MM.1S (cell line): ENCODE measurements at regions not wholly inside any gene's neighbourhood (a gene's known extent, or its start where the extent isn't known, plus 50 kb on each side); places are given as distances from the start of the nearest gene placed in this dataset.

ENCODE experiments used
- DNase-seq: peaks from one replicate; pipeline ENCODE4 v3.0.0-alpha.2; 2015
- H2AFZ ChIP-seq: fragments of 300-600 bp; sonication (generic); 2 replicates; pipeline ENCODE4 v1.6.0; 2016; ENCODE audit warnings: antibody characterized with exemption, low read length
- H3F3A ChIP-seq: fragments of 300-600 bp; sonication (generic); 2 replicates; pipeline ENCODE4 v1.6.1; 2016; ENCODE audit warnings: mild to moderate bottlenecking, antibody characterized with exemption, low read length, moderate library complexity, mixed read lengths; ENCODE audit not compliant: insufficient read depth
- H3K27ac ChIP-seq: fragments of 300-600 bp; sonication (generic); 2 replicates; pipeline ENCODE4 v1.5.1; 2016; ENCODE audit warnings: mild to moderate bottlenecking, low read length
- H3K27me3 ChIP-seq: fragments of 300-600 bp; sonication (generic); replicated peaks from 2 replicates; pipeline ENCODE4 v1.6.0; 2016; ENCODE audit warnings: low read length; ENCODE audit not compliant: insufficient read depth
- H3K36me3 ChIP-seq: fragments of 300-600 bp; sonication (generic); replicated peaks from 2 replicates; pipeline ENCODE4 v1.6.1; 2016; ENCODE audit warnings: mild to moderate bottlenecking, low read length, mixed read lengths; ENCODE audit not compliant: insufficient read depth
- H3K4me1 ChIP-seq: fragments of 300-600 bp; sonication (generic); 2 replicates; pipeline ENCODE4 v1.6.1; 2016; ENCODE audit warnings: low read length, mixed read lengths
- H3K4me2 ChIP-seq: fragments of 300-600 bp; sonication (generic); 2 replicates; pipeline ENCODE4 v1.6.0; 2016; ENCODE audit warnings: low read depth, low read length
- H3K4me3 ChIP-seq: fragments of 300-600 bp; sonication (generic); 2 replicates; pipeline ENCODE4 v1.5.1; 2016; ENCODE audit warnings: low read length, mixed read lengths
- H3K79me2 ChIP-seq: fragments of 300-600 bp; sonication (generic); 2 replicates; pipeline ENCODE4 v1.6.1; 2016; ENCODE audit warnings: mixed run types, low read length, mixed read lengths
- H3K9ac ChIP-seq: fragments of 300-600 bp; sonication (generic); 2 replicates; pipeline ENCODE4 v1.6.1; 2016; ENCODE audit warnings: low read length, mixed read lengths
- H3K9me2 ChIP-seq: fragments of 300-600 bp; sonication (generic); replicated peaks from 2 replicates; pipeline ENCODE4 v1.6.1; 2016; ENCODE audit warnings: mild to moderate bottlenecking, low read length, mixed read lengths; ENCODE audit not compliant: insufficient read depth
- H3K9me3 ChIP-seq: fragments of 300-600 bp; sonication (generic); replicated peaks from 2 replicates; pipeline ENCODE4 v1.6.1; 2016; ENCODE audit warnings: mild to moderate bottlenecking, low read length, mixed read lengths; ENCODE audit not compliant: insufficient read depth
- H4K20me1 ChIP-seq: fragments of 300-600 bp; sonication (generic); 2 replicates; pipeline ENCODE4 v1.6.1; 2016; ENCODE audit warnings: mild to moderate bottlenecking, low read length, moderate library complexity, mixed read lengths; ENCODE audit not compliant: insufficient read depth
- EZH2 ChIP-seq: fragments of 300-600 bp; sonication (generic); optimal IDR thresholded peaks from 2 replicates; pipeline ENCODE3; 2017; ENCODE audit warnings: low read depth, mild to moderate bottlenecking, antibody characterized with exemption, low read length, mixed read lengths
- EZH2phosphoT487 ChIP-seq: fragments of 300-600 bp; sonication (generic); IDR thresholded peaks from 2 replicates; pipeline ENCODE4 v1.6.1; 2018; ENCODE audit warnings: antibody characterized with exemption, low read length
- TF ChIP-seq, protein P1 (sequence below): fragments of 300-600 bp; sonication (generic); IDR thresholded peaks from 2 replicates; pipeline ENCODE4 v1.5.1; 2016; ENCODE audit warnings: antibody characterized with exemption, low read length, mixed read lengths

DNA sequence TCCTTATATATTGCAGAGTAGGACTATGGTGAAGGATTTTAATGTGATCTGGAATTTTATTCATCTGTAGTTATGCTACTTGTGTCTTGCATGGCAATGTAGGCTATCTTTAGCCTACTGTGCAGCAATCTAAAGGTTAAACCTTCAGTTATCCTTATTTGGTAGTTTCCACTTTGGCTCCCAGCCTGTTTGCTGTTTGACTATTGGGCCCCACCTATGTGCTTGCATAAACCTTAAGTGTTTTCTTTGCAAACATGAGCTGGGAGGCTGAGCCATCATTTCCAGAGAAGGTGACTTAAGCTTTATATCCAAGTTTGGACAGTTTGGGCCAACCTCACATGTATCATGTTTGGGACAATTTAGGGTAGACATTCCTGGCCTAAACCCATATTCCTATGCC is 537.5 kb downstream of the BTBD3 start:
- DNase-seq: no peak
- Histone ChIP-seq H3K27ac (no peak overlapping the region), H3K4me1 (no peaks in the 10 kb centered on the region), H3K36me3 (no peaks in the 10 kb centered on the region), H3K4me2 (no peak overlapping the region), H4K20me1 (no peaks in the 10 kb centered on the region), H3F3A (no peaks in the 10 kb centered on the region), H3K4me3 (no peak overlapping the region), H3K9me2 (no peaks in the 10 kb centered on the region), H3K79me2 (no peaks in the 10 kb centered on the region), H3K9ac (no peak overlapping the region), H3K27me3 (no peaks in the 10 kb centered on the region), H2AFZ (no peak overlapping the region), H3K9me3 (no peaks in the 10 kb centered on the region)
- no peak for TF ChIP-seq EZH2phosphoT487
- TF ChIP-seq, protein P1, sequence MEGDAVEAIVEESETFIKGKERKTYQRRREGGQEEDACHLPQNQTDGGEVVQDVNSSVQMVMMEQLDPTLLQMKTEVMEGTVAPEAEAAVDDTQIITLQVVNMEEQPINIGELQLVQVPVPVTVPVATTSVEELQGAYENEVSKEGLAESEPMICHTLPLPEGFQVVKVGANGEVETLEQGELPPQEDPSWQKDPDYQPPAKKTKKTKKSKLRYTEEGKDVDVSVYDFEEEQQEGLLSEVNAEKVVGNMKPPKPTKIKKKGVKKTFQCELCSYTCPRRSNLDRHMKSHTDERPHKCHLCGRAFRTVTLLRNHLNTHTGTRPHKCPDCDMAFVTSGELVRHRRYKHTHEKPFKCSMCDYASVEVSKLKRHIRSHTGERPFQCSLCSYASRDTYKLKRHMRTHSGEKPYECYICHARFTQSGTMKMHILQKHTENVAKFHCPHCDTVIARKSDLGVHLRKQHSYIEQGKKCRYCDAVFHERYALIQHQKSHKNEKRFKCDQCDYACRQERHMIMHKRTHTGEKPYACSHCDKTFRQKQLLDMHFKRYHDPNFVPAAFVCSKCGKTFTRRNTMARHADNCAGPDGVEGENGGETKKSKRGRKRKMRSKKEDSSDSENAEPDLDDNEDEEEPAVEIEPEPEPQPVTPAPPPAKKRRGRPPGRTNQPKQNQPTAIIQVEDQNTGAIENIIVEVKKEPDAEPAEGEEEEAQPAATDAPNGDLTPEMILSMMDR: no peak
- TF ChIP-seq EZH2: no peak

DNA sequence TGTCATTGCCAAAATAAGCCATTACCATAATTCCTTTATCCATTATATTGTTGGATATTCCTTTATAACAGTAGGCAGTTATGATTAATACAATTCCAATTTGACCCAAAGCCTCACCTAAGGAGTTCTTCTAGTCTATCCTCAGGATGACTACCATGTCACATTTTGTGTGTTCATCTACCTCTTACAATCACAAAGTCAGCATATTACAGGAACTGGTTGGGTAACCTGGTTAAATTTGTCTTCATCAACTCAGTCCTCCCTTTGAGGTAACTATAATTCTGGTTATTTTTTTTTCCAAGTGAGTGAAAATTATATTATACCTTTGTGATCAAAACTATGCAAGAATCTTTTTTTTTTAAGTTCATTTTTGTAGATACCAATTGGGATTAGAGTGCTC is 540.5 kb downstream of the BTBD3 start:
- TF ChIP-seq EZH2 (no peak), EZH2phosphoT487 (no peak)
- TF ChIP-seq, protein P1: no peak
- no peaks in the 10 kb centered on the region for H3K36me3 ChIP-seq
- no peak overlapping the region for H2AFZ ChIP-seq
- H3K27ac ChIP-seq: no peak overlapping the region
- H3K4me2 ChIP-seq: no peak overlapping the region
- H3K79me2 ChIP-seq: no peaks in the 10 kb centered on the region
- no peaks in the 10 kb centered on the region for H3K27me3 ChIP-seq
- no peaks in the 10 kb centered on the region for H3F3A ChIP-seq
- no peaks in the 10 kb centered on the region for H4K20me1 ChIP-seq
- no peaks in the 10 kb centered on the region for H3K9me3 ChIP-seq
- H3K9ac ChIP-seq: no peak overlapping the region
- no peak for DNase-seq
- no peaks in the 10 kb centered on the region for H3K4me1 ChIP-seq
- no peak overlapping the region for H3K4me3 ChIP-seq
- no peaks in the 10 kb centered on the region for H3K9me2 ChIP-seq

- no peaks in the 10 kb centered on the region for H3K27me3 ChIP-seq
- no peak overlapping the region for H3K4me2 ChIP-seq
- no peaks in the 10 kb centered on the region for H3K79me2 ChIP-seq
- H3K9me3 ChIP-seq: no peaks in the 10 kb centered on the region
- no peak overlapping the region for H3K4me3 ChIP-seq
- H2AFZ ChIP-seq: no peak overlapping the region
- no peaks in the 10 kb centered on the region for H3K4me1 ChIP-seq
- no peak overlapping the region for H3K27ac ChIP-seq
- no peak for DNase-seq
- H3K36me3 ChIP-seq: no peaks in the 10 kb centered on the region
- no peak overlapping the region for H3K9ac ChIP-seq
- TF ChIP-seq EZH2: no peak
- TF ChIP-seq, protein P1: no peak
- TF ChIP-seq EZH2phosphoT487: no peak
- H3K9me2 ChIP-seq: no peaks in the 10 kb centered on the region
- no peaks in the 10 kb centered on the region for H4K20me1 ChIP-seq
- no peaks in the 10 kb centered on the region for H3F3A ChIP-seq
Measured at GRCh38 chr20:12464036-12464435, 544.7 kb upstream of the SPTLC3 start.
